Breast epithelium (tissue), 4 donors: ENCODE measurements at regions not wholly inside any gene's neighbourhood (a gene's known extent, or its start where the extent isn't known, plus 50 kb on each side); places are given as distances from the start of the nearest gene placed in this dataset.

Experiments
- DNase-seq, 2 donors: peaks; one replicate each; pipeline ENCODE4 v3.0.0-alpha.2; 2019; ENCODE audit warnings: low spot score in 2 of 2
- H3K27ac ChIP-seq, 2 donors: fragments of 200-600 bp; sonication (generic) in 1 of 2; one replicate each; pipeline ENCODE4 v1.5.1; 2016 to 2019; ENCODE audit warnings: mild to moderate bottlenecking in 1 of 2
- H3K27me3 ChIP-seq, 2 donors: fragments of 200-600 bp; sonication (generic) in 1 of 2; one replicate each; pipeline versions ENCODE4 v1.5.1 to v1.6.0; 2017 to 2019; ENCODE audit warnings: control low read depth in 1 of 2, mild to moderate bottlenecking in 1 of 2
- H3K36me3 ChIP-seq: fragments of 200-600 bp; one replicate; pipeline ENCODE4 v1.5.1; 2019
- H3K4me1 ChIP-seq, 2 donors: fragments of 200-600 bp; sonication (generic); one replicate each; pipeline ENCODE4 v1.5.1; 2016 to 2019; ENCODE audit warnings: control low read depth in 1 of 2
- H3K4me3 ChIP-seq, 3 donors: fragments of 200-600 bp; sonication (generic); 1 replicate in 2 of 3; 2 replicates in 1 of 3; pipeline ENCODE4 v1.5.1; 2016 to 2019; ENCODE audit warnings: mild to moderate bottlenecking in 3 of 3, moderate library complexity in 2 of 3
- H3K9me3 ChIP-seq, 2 donors: fragments of 200-600 bp; sonication (generic) in 1 of 2; one replicate each; pipeline ENCODE4 v1.5.1; 2016 to 2019; ENCODE audit warnings: control low read depth in 1 of 2
- CTCF ChIP-seq, 3 donors: fragments of 450-650 bp; IDR thresholded peaks; one replicate each; pipeline ENCODE4 v1.5.1; 2016 to 2017; ENCODE audit warnings: antibody characterized with exemption in 3 of 3, mild to moderate bottlenecking in 3 of 3, moderate library complexity in 3 of 3
- POLR2A ChIP-seq: fragments of 450-650 bp; IDR thresholded peaks from one replicate; pipeline ENCODE4 v1.6.1; 2016; ENCODE audit warnings: antibody characterized with exemption, mild to moderate bottlenecking, moderate library complexity
- POLR2AphosphoS5 ChIP-seq, 3 donors: sonication (generic); formaldehyde crosslinking; IDR thresholded peaks; one replicate each; pipeline ENCODE4 v1.6.1; 2017; ENCODE audit warnings: antibody characterized with exemption in 3 of 3
- intact Hi-C: fragments of 100-400 bp; cut with DNase I; formaldehyde crosslinking; loops from one replicate; pipeline ENCODE4 v1.15.1; 2023; ENCODE audit warnings: low total_unique reads

- Histone ChIP-seq H3K4me3 (no peak overlapping the region), H3K27me3 (peaks cover 0 to 3% of the 10 kb centered on the region in 2 donors), H3K4me1 (no peaks in the 10 kb centered on the region), H3K9me3 (no peaks in the 10 kb centered on the region), H3K27ac (no peak overlapping the region), H3K36me3 (no peaks in the 10 kb centered on the region)
- intact Hi-C loops: no loop called here
- no peak for DNase-seq
- TF ChIP-seq POLR2A: no peak
- TF ChIP-seq CTCF (IDR thresholded peaks at IDR 0.05): no peak
- TF ChIP-seq POLR2AphosphoS5 (IDR thresholded peaks at IDR 0.05): no peak
These were observed 93.1 kb upstream of the ZPBP start for GRCh38 chr7:50185951-50186682.

GRCh38 chr7:50185208-50185607, 92.2 kb upstream of the ZPBP start:
- DNase-seq: no peak
- TF ChIP-seq POLR2AphosphoS5 (IDR thresholded peaks at IDR 0.05): no peak
- no peaks in the 10 kb centered on the region for H3K4me1 ChIP-seq
- no peaks in the 10 kb centered on the region for H3K27me3 ChIP-seq
- no peaks in the 10 kb centered on the region for H3K9me3 ChIP-seq
- H3K36me3 ChIP-seq: no peaks in the 10 kb centered on the region
- H3K4me3 ChIP-seq: no peak overlapping the region
- intact Hi-C loops: no loop called here
- no peak overlapping the region for H3K27ac ChIP-seq

GRCh38 chr7:50184271-50184990, 91.4 kb upstream of the ZPBP start:
- Histone ChIP-seq H3K4me1 (no peaks in the 10 kb centered on the region), H3K9me3 (no peaks in the 10 kb centered on the region), H3K36me3 (no peaks in the 10 kb centered on the region), H3K27me3 (no peaks in the 10 kb centered on the region), H3K4me3 (no peak overlapping the region), H3K27ac (no peak overlapping the region)
- DNase-seq: no peak
- intact Hi-C loops: no loop called here
- TF ChIP-seq POLR2A: no peak
- no peak for TF ChIP-seq CTCF (IDR thresholded peaks at IDR 0.05)
- TF ChIP-seq POLR2AphosphoS5 (IDR thresholded peaks at IDR 0.05): no peak

DNA sequence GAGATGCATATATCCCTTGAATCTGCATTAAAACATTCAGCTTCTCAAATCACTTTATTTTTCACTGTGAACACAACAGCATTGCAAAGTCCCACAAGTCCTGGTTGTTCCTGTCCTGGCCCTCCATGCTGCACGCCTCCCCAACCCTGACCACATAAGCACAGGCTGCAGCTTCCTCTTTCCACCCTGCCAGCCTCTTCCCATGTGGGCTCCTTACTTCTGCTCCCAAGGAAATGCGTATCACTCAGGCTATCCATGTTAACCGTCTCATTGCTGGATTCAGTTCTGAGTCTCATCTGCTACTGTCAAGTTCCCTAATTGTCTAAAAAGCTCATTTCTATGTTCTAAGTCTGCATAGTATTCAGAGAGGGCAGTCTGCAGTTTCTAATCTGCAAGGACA, 89.7 kb upstream of the ZPBP start:
- no peak for DNase-seq
- Histone ChIP-seq H3K27me3 (no peaks in the 10 kb centered on the region), H3K9me3 (no peaks in the 10 kb centered on the region), H3K4me3 (no peak overlapping the region), H3K4me1 (no peaks in the 10 kb centered on the region), H3K36me3 (no peaks in the 10 kb centered on the region), H3K27ac (no peak overlapping the region)
- TF ChIP-seq CTCF (IDR thresholded peaks at IDR 0.05) (no peak), POLR2AphosphoS5 (IDR thresholded peaks at IDR 0.05) (no peak), POLR2A (no peak)
- intact Hi-C loops: no loop called here

- no peak for TF ChIP-seq POLR2A
- no peak for TF ChIP-seq POLR2AphosphoS5 (IDR thresholded peaks at IDR 0.05)
- TF ChIP-seq CTCF (IDR thresholded peaks at IDR 0.05): no peak
- intact Hi-C loops: no loop called here
- H3K9me3 ChIP-seq: no peaks in the 10 kb centered on the region
- no peaks in the 10 kb centered on the region for H3K27me3 ChIP-seq
- H3K27ac ChIP-seq: no peak overlapping the region
- H3K4me3 ChIP-seq: no peak overlapping the region
- DNase-seq: no peak
- no peaks in the 10 kb centered on the region for H3K4me1 ChIP-seq
- H3K36me3 ChIP-seq: no peaks in the 10 kb centered on the region
These were observed 88.0 kb upstream of the ZPBP start for GRCh38 chr7:50181081-50181480.
